T-helper 22 cell (primary cell): ENCODE measurements at regions not wholly inside any gene's neighbourhood (a gene's known extent, or its start where the extent isn't known, plus 50 kb on each side); places are given as distances from the start of the nearest gene placed in this dataset.
"Not testable (repeated sequence)": the region's sequence is repeated elsewhere in the genome, so short reads cannot be mapped to it uniquely, and the experiment has no call there.

ENCODE experiments used
- DNase-seq: peaks from one replicate; pipeline ENCODE4 v3.0.0-alpha.2; 2020; ENCODE audit warnings: low read depth

DNA sequence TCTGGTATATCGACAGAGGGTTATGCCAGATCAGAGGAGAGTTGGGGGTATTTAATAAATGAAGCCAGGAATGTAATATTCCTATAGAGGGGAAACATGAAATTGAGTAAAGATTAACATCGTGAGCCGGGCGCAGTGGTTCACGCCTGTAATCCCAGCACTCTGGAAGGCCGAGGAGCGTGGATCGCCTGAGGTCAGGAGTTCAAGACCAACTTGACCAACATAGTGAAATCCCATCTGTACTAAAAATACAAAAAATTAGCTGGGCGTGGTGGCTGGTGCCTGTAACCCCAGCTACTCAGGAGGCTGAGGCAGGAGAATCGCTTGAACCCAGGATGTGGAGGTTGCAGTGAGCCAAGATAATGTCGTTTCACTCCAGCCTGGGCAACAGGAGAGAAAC, 112.4 kb upstream of the ZNF184 start:
- not testable (repeated sequence) for DNase-seq

GRCh38 chr6:27584326-27584725, 111.4 kb upstream of the ZNF184 start:
- DNase-seq: no peak

GRCh38 chr6:27582928-27583725, 110.2 kb upstream of the ZNF184 start:
- no peak for DNase-seq

DNA sequence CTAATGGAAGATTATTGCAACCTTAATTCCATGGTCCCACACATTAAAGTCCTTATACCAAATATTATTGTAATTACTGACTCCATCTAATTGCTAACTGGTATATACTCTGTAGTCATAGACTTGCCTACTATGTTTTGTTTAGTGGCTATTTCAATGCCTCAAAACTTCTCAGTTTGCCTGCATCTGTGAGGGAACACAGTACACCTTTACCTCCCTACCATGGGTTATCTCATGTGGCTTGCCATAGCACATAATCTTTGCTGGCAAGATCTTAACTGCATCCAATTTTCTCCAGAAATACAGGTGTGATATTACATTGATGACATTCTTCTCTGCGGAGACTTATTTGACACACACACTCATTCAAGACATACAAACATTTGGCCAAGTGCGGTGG, 107.1 kb upstream of the ZNF184 start:
- no peak for DNase-seq

DNA sequence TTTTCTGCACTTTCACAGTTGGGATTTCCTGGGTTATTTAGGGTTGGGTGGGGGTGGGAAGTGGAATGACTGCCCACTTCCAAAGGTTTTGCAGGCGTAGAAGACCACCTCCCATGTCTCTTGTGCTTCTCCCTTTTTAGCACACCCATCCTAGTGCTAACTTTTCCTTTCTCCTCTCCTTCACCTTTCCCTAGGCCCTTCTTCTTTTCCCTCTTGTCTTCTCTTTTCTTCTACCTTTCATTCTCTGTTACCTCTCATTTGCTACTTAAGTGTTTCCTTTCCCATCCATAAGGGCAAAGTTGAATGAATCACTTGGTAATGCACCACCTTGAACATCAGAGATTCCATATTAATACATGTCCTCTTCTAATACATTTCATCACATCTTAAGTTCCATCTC, 105.0 kb upstream of the ZNF184 start:
- no peak for DNase-seq

GRCh38 chr6:27575594-27576361, 102.9 kb upstream of the ZNF184 start:
- no peak for DNase-seq

GRCh38 chr6:27568226-27568897, 95.5 kb upstream of the ZNF184 start:
- DNase-seq: no peak

DNA sequence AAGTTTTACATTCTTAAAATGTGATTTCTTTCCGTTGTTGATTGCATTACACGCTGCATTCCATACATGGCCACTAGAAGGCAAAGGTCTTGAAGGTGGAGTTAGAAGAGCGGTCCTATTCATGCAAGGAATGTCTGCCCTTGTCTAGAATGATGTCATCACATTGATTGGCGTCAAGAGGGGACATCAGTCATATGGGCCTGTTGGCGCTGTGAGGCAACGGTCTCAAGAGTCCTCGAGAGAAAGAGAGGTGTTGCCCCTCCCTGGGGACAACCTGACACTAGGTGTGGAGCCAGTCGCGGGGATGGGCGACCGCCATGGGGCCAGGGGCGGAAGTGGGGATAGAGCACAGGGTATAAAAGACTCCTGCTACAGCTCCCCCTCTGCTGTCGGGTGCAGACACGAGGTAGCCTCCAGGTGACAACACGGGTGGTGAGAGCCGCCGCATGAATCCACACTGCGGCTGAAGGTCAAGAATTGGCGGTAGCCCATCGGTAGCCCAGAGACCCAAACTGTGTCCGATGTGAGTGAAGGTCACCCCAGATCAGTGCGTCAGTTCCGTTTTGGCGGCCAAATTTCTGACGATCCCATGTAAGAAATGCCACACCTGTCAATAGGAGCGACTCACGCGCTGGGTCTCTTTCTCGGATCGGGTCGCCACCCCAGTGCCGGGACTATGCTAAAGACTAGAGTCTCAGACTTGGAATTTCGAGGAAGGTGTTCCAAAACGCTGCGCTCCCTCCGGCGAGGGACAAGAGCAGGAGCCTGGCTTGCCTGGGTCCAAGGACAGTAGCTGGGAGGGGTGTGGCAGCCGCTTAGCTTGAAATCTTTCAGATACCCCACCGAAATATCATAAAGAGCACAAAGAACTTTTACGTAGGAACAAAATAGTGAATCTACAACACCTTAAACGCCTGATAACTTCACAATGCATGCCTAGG, 93.2 kb upstream of the ZNF184 start:
- no peak for DNase-seq

- DNase-seq: no peak
Observed at GRCh38 chr6:27562027-27562410, 89.1 kb upstream of the ZNF184 start.

GRCh38 chr6:27558028-27558724, 85.3 kb upstream of the ZNF184 start:
- DNase-seq: no peak

- DNase-seq: no peak
Observed at GRCh38 chr6:27556406-27556805, 83.5 kb upstream of the ZNF184 start.

- no peak for DNase-seq
Observed at GRCh38 chr6:27553123-27553904, 80.4 kb upstream of the ZNF184 start.

GRCh38 chr6:27551607-27552006, 78.7 kb upstream of the ZNF184 start:
- no peak for DNase-seq

DNA sequence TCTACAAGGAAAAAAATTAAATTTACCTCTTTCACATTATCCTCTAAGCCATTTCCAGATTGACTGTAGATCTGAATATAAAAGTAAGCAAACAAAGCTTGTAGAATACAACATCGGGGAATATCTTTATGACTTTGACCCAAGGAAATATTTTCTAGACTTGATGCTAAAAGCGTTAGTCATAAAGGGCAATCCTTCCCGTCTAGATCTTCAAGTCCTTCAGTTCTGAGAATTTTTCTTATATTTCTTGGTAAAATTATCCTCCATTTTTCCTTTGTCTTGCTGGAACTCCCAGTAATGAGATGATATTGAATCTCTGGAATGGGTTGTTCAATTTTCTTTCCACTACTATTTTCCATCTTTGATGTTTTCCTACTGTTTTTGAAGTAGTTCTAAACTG, 77.8 kb upstream of the ZNF184 start:
- no peak for DNase-seq

DNA sequence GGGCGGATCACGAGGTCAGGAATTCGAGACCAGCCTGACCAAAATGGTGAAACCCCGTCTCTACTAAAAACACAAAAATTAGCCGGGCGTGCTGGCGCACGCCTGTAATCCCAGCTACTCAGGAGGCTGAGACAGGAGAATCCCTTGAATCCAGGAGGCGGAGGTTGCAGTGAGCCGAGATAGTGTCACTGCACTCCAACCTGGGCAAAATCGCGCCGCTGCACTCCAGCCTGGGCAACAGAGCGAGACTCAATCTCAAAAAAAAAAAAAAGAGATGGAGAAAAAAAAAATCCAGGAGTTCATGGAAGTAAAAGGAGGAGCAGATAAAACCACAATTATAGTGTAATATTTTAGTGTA, 76.3 kb upstream of the ZNF184 start:
- DNase-seq: not testable (repeated sequence)

DNA sequence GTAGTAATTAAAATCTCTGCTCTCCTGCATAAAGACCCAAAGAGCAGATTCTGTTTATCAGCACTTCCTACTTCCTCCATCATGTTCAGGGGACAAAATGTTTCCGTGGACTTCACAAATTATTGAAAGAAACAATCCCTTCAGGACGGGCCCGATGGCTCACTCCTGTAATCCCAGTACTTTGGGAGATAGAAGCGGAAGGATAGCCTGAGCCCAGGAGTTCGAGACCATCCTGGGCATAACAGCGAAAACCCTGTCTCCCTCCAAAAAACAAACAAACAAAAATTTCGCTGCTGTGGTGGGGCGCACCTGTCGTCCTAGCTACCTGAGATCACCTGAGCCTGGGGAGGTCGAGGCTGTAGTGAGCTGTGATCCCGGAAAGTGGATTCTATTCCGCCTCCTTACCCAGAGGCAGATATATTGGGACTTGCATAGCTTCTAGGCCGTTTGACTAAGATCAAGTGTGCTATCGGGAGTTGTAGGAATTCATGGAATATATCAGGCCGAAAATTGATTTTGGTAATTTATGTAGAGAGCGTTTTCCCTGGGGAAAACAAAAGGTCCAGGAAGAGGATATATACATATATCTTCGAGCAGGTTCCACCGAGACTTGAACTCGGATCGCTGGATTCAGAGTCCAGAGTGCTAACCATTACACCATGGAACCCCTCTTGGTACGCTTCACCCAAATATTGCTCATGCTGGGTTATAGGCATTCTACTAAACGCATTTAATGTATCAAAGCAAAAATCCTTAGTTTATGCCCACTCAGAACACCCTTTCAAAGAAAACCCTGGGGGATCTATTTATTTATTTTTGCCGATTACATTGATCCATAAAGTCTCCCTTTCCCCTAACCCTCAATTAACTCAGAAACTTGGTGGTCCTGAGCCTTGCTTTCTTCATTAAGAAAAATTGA, 74.5 kb upstream of the ZNF184 start:
- no peak for DNase-seq

DNA sequence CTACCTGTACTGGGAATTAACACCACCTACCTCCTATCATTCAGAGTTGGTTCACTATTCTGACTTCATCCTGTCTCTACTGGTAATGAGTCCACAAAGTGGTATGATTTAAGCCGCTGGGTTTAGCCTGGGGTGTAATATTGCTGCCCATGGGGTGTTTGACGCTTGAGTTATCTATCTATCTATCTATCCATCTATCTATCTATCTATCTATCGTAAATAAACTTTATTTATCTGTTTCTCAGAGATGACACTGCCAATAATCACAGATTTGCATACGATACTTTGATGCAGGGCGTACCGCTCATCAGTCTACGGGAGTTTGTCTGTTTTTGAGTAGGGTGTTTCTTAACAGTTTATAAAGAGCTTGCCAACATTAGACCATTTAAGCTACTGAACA, 73.6 kb upstream of the ZNF184 start:
- DNase-seq: no peak

GRCh38 chr6:27545271-27546046, 72.6 kb upstream of the ZNF184 start:
- no peak for DNase-seq
